Astrocyte (in vitro differentiated cells and primary cell): ENCODE measurements at regions not wholly inside any gene's neighbourhood (a gene's known extent, or its start where the extent isn't known, plus 50 kb on each side); places are given as distances from the start of the nearest gene placed in this dataset.

ENCODE experiments used
- DNase-seq: peaks from one replicate; pipeline ENCODE4 v3.0.0-alpha.2; 2010; ENCODE audit warnings: low read depth
- FAIRE-seq: peaks from 2 replicates; lab custom pipeline; 2011; peaks lifted over from hg19 to GRCh38; lab: Jason Lieb, UNC
- H2AFZ ChIP-seq: 2 replicates; pipeline ENCODE4 v1.6.0; 2012; ENCODE audit warnings: low read depth, low read length, inconsistent platforms
- H3K27ac ChIP-seq: 2 replicates; pipeline ENCODE4 v1.5.1; 2011; ENCODE audit warnings: low read depth, low read length, inconsistent platforms
- H3K27me3 ChIP-seq: 2 replicates; pipeline ENCODE4 v1.6.0; 2011; ENCODE audit warnings: low read length, inconsistent platforms; ENCODE audit not compliant: insufficient read depth
- H3K36me3 ChIP-seq: 2 replicates; pipeline ENCODE4 v1.5.1; 2011; ENCODE audit warnings: low read length, inconsistent platforms; ENCODE audit not compliant: insufficient read depth
- H3K4me1 ChIP-seq: 2 replicates; pipeline ENCODE4 v1.5.1; 2011; ENCODE audit warnings: low read length, inconsistent platforms; ENCODE audit not compliant: insufficient read depth
- H3K4me2 ChIP-seq: 2 replicates; pipeline ENCODE4 v1.6.0; 2012; ENCODE audit warnings: low read length, inconsistent platforms
- H3K4me3 ChIP-seq: 2 replicates; pipeline ENCODE4 v1.5.1; 2011; ENCODE audit warnings: low read depth, mild to moderate bottlenecking, low read length, inconsistent platforms; ENCODE audit not compliant: insufficient read depth
- H3K79me2 ChIP-seq: 2 replicates; pipeline ENCODE4 v1.6.0; 2012; ENCODE audit warnings: mild to moderate bottlenecking, low read length, inconsistent platforms; ENCODE audit not compliant: insufficient read depth
- H3K9ac ChIP-seq: 2 replicates; pipeline ENCODE4 v1.6.0; 2012; ENCODE audit warnings: mild to moderate bottlenecking, low read length, inconsistent platforms
- H3K9me3 ChIP-seq: 2 replicates; pipeline ENCODE4 v1.5.1; 2012; ENCODE audit warnings: low read depth, mild to moderate bottlenecking, low read length, inconsistent platforms; ENCODE audit not compliant: insufficient read depth
- H4K20me1 ChIP-seq: 2 replicates; pipeline ENCODE4 v1.6.0; 2012; ENCODE audit warnings: low read length, inconsistent platforms; ENCODE audit not compliant: insufficient read depth
- H3K27ac Mint-ChIP-seq: one replicate; pipeline ENCODE4 v1.8.0; 2021; ENCODE audit warnings: mild to moderate bottlenecking, mixed read lengths; ENCODE audit not compliant: unreplicated experiment
- H3K27me3 Mint-ChIP-seq: one replicate; pipeline ENCODE4 v1.8.0; 2021; ENCODE audit warnings: low read depth, mixed read lengths; ENCODE audit not compliant: unreplicated experiment
- H3K36me3 Mint-ChIP-seq: one replicate; pipeline ENCODE4 v1.8.0; 2021; ENCODE audit warnings: low read depth, mixed read lengths; ENCODE audit not compliant: unreplicated experiment
- H3K4me1 Mint-ChIP-seq: one replicate; pipeline ENCODE4 v1.8.0; 2021; ENCODE audit warnings: low read depth, mixed read lengths; ENCODE audit not compliant: unreplicated experiment
- H3K4me3 Mint-ChIP-seq: one replicate; pipeline ENCODE4 v1.8.0; 2021; ENCODE audit warnings: mild to moderate bottlenecking, moderate library complexity, mixed read lengths; ENCODE audit not compliant: unreplicated experiment
- H3K9me3 Mint-ChIP-seq: one replicate; pipeline ENCODE4 v1.8.0; 2021; ENCODE audit warnings: mild to moderate bottlenecking, mixed read lengths; ENCODE audit not compliant: unreplicated experiment
- CTCF ChIP-seq: IDR thresholded peaks from 2 replicates; pipeline ENCODE4 v1.5.1; 2011; ENCODE audit warnings: low read depth, mild to moderate bottlenecking, inconsistent platforms, low read length, moderate library complexity; ENCODE audit not compliant: insufficient read depth
- EZH2 ChIP-seq: IDR thresholded peaks from 2 replicates; pipeline ENCODE4 v1.6.1; 2012; ENCODE audit warnings: mild to moderate bottlenecking, low read length, inconsistent platforms; ENCODE audit not compliant: insufficient read depth

- H3K4me3 Mint-ChIP-seq = no peak overlapping the region
- peaks cover 25% of the 10 kb centered on the region for H3K4me1 Mint-ChIP-seq
- Histone ChIP-seq H2AFZ (no peak overlapping the region), H3K4me2 (peak overlapping the region; percentile 13), H3K27ac (peak overlapping the region; percentile 7), H4K20me1 (no peaks in the 10 kb centered on the region), H3K4me1 (peaks cover 2% of the 10 kb centered on the region), H3K9me3 (peaks cover 2% of the 10 kb centered on the region), H3K36me3 (no peaks in the 10 kb centered on the region), H3K4me3 (no peak overlapping the region), H3K27me3 (no peaks in the 10 kb centered on the region), H3K9ac (no peak overlapping the region), H3K79me2 (no peaks in the 10 kb centered on the region)
- TF ChIP-seq EZH2 (no peak), CTCF (no peak)
- peaks cover 4% of the 10 kb centered on the region for H3K9me3 Mint-ChIP-seq
- H3K27ac Mint-ChIP-seq = peak overlapping the region; percentile 43
- no peaks in the 10 kb centered on the region for H3K27me3 Mint-ChIP-seq
- H3K36me3 Mint-ChIP-seq = peaks cover 8% of the 10 kb centered on the region
- no peak for FAIRE-seq
- peak; percentile 29 for DNase-seq
Measured at GRCh38 chr6:77178821-77179220, 284.5 kb downstream of the HTR1B start.

- Histone ChIP-seq H3K79me2 (no peaks in the 10 kb centered on the region), H3K4me1 (peaks cover 2% of the 10 kb centered on the region), H4K20me1 (no peaks in the 10 kb centered on the region), H3K27me3 (no peaks in the 10 kb centered on the region), H2AFZ (no peak overlapping the region), H3K9ac (no peak overlapping the region), H3K4me3 (no peak overlapping the region), H3K36me3 (no peaks in the 10 kb centered on the region), H3K4me2 (no peak overlapping the region), H3K9me3 (no peaks in the 10 kb centered on the region), H3K27ac (no peak overlapping the region)
- Mint-ChIP-seq H3K4me1 (peaks cover 25% of the 10 kb centered on the region), H3K9me3 (peaks cover 8% of the 10 kb centered on the region), H3K4me3 (no peak overlapping the region), H3K27ac (no peak overlapping the region), H3K27me3 (no peaks in the 10 kb centered on the region), H3K36me3 (peaks cover 11% of the 10 kb centered on the region)
- TF ChIP-seq EZH2 = no peak
- DNase-seq (no peak), FAIRE-seq (no peak)
Measured at GRCh38 chr6:77177470-77177869, 285.8 kb downstream of the HTR1B start.

GRCh38 chr6:77173472-77174074, 289.7 kb downstream of the HTR1B start:
- Mint-ChIP-seq H3K4me1 (peaks cover 4% of the 10 kb centered on the region), H3K27ac (no peak overlapping the region), H3K9me3 (peaks cover 10% of the 10 kb centered on the region), H3K4me3 (no peak overlapping the region), H3K36me3 (peaks cover 22% of the 10 kb centered on the region), H3K27me3 (no peaks in the 10 kb centered on the region)
- Histone ChIP-seq H3K36me3 (no peaks in the 10 kb centered on the region), H3K4me2 (no peak overlapping the region), H3K9me3 (no peaks in the 10 kb centered on the region), H4K20me1 (no peaks in the 10 kb centered on the region), H3K27ac (no peak overlapping the region), H3K4me3 (no peak overlapping the region), H3K4me1 (no peaks in the 10 kb centered on the region), H3K79me2 (no peaks in the 10 kb centered on the region), H2AFZ (no peak overlapping the region), H3K27me3 (no peaks in the 10 kb centered on the region), H3K9ac (no peak overlapping the region)
- DNase-seq = no peak
- TF ChIP-seq EZH2 (no peak), CTCF (no peak)
- no peak for FAIRE-seq
